ENCODE measurements at regions not wholly inside any gene's neighbourhood (a gene's known extent, or its start where the extent isn't known, plus 50 kb on each side); places are given as distances from the start of the nearest gene placed in this dataset.

GRCh38 chr21:15487196-15487550, 242.6 kb upstream of the USP25 start:
- no peaks in the 10 kb centered on the region for H4K20me1 ChIP-seq
- no peaks in the 10 kb centered on the region for H3K27me3 ChIP-seq
- H3K36me3 ChIP-seq: no peaks in the 10 kb centered on the region
- H3K4me3 ChIP-seq: no peak overlapping the region
- H3K4me2 ChIP-seq: no peak overlapping the region
- peaks cover 0 to 13% (median 8%) of the 10 kb centered on the region in 11 experiments; a peak in 13 of 22 replicates for H3K9me3 ChIP-seq (replicated peaks in 1 of 11)
- H3K4me1 ChIP-seq: peaks cover 4 to 39% (median 19%) of the 10 kb centered on the region in 10 experiments; a peak in 18 of 20 replicates
- no peak overlapping the region for H3K9ac ChIP-seq
- TF ChIP-seq Cebpa-rat (IDR thresholded peaks at IDR 0.05): no peak
- no peak overlapping the region for H3K27ac ChIP-seq

GRCh38 chr21:15491100-15491499, 238.7 kb upstream of the USP25 start:
- no peak overlapping the region for H3K4me2 ChIP-seq
- H4K20me1 ChIP-seq: no peaks in the 10 kb centered on the region
- H3K9me3 ChIP-seq (replicated peaks in 1 of 11): peaks cover 8 to 44% (median 33%) of the 10 kb centered on the region in 11 experiments; a peak in 21 of 22 replicates
- H3K27ac ChIP-seq: no peak overlapping the region
- H3K4me3 ChIP-seq: no peak overlapping the region
- no peak for TF ChIP-seq Cebpa-rat (IDR thresholded peaks at IDR 0.05)
- no peaks in the 10 kb centered on the region for H3K27me3 ChIP-seq
- H3K36me3 ChIP-seq: no peaks in the 10 kb centered on the region; a peak in 1 of 22 replicates
- no peak overlapping the region for H3K9ac ChIP-seq
- H3K4me1 ChIP-seq: peaks cover 0 to 7% (median 4%) of the 10 kb centered on the region in 10 experiments; a peak in 9 of 20 replicates

GRCh38 chr21:15493646-15494045, 236.1 kb upstream of the USP25 start:
- Histone ChIP-seq H3K4me3 (no peak overlapping the region), H3K27me3 (no peaks in the 10 kb centered on the region), H4K20me1 (no peaks in the 10 kb centered on the region), H3K27ac (no peak overlapping the region), H3K36me3 (no peaks in the 10 kb centered on the region; a peak in 1 of 22 replicates), H3K4me2 (no peak overlapping the region), H3K9ac (no peak overlapping the region), H3K4me1 (peaks cover 0 to 21% (median 8%) of the 10 kb centered on the region in 10 experiments; a peak in 8 of 20 replicates), H3K9me3 (replicated peaks in 1 of 11) (peaks cover 8 to 44% (median 32%) of the 10 kb centered on the region in 11 experiments; a peak in 21 of 22 replicates)
- no peak for TF ChIP-seq Cebpa-rat (IDR thresholded peaks at IDR 0.05)

DNA sequence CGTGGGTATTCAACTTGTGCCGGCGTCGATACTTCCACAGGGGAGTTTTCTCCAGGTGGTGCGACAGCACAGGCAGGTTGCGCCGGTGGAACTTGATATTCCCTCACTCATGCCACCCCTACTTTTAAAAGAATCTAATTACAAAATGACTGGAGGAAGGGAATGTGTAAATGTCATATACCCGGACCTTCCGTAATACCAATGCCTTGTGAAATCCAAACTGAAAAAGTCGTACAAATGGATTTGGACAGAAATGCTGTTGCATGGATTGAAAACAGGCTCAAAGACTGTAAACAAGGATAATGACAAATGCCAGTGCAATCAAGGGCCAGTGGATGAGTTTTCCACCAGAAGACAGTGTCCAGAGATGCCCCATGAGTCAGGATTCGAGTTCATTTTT, 235.3 kb upstream of the USP25 start:
- no peaks in the 10 kb centered on the region for H3K27me3 ChIP-seq
- TF ChIP-seq Cebpa-rat (IDR thresholded peaks at IDR 0.05): no peak
- H4K20me1 ChIP-seq: no peaks in the 10 kb centered on the region
- no peak overlapping the region for H3K27ac ChIP-seq
- H3K9ac ChIP-seq: no peak overlapping the region
- H3K4me1 ChIP-seq: peaks cover 0 to 21% (median 8%) of the 10 kb centered on the region in 10 experiments; a peak in 8 of 20 replicates
- H3K4me3 ChIP-seq: no peak overlapping the region
- no peak overlapping the region for H3K4me2 ChIP-seq
- no peaks in the 10 kb centered on the region; a peak in 1 of 22 replicates for H3K36me3 ChIP-seq
- H3K9me3 ChIP-seq (replicated peaks in 1 of 11): peaks cover 8 to 44% (median 32%) of the 10 kb centered on the region in 11 experiments; a peak in 21 of 22 replicates

GRCh38 chr21:15495965-15496364, 233.8 kb upstream of the USP25 start:
- Histone ChIP-seq H3K4me2 (peak overlapping the region in 5 of 11 experiments; percentile 27 to 56 (median 45); a peak in 7 of 22 replicates), H3K9ac (no peak overlapping the region), H3K4me1 (peaks cover 0 to 21% (median 8%) of the 10 kb centered on the region in 10 experiments; a peak in 8 of 20 replicates), H3K27me3 (no peaks in the 10 kb centered on the region), H3K36me3 (no peaks in the 10 kb centered on the region; a peak in 1 of 22 replicates), H3K4me3 (no peak overlapping the region), H4K20me1 (no peaks in the 10 kb centered on the region), H3K27ac (no peak overlapping the region), H3K9me3 (replicated peaks in 1 of 11) (peaks cover 8 to 43% (median 32%) of the 10 kb centered on the region in 11 experiments; a peak in 21 of 22 replicates)
- no peak for TF ChIP-seq Cebpa-rat (IDR thresholded peaks at IDR 0.05)

GRCh38 chr21:15496911-15497310, 232.9 kb upstream of the USP25 start:
- Histone ChIP-seq H4K20me1 (no peaks in the 10 kb centered on the region), H3K4me1 (peaks cover 0 to 21% (median 8%) of the 10 kb centered on the region in 10 experiments; a peak in 8 of 20 replicates), H3K4me2 (peak overlapping the region in 7 of 11 experiments; percentile 0 to 56 (median 44); a peak in 11 of 22 replicates), H3K27me3 (no peaks in the 10 kb centered on the region), H3K36me3 (no peaks in the 10 kb centered on the region; a peak in 1 of 22 replicates), H3K4me3 (no peak overlapping the region), H3K9me3 (replicated peaks in 1 of 11) (peaks cover 8 to 39% (median 27%) of the 10 kb centered on the region in 11 experiments; a peak in 21 of 22 replicates), H3K27ac (no peak overlapping the region), H3K9ac (no peak overlapping the region)
- TF ChIP-seq Cebpa-rat (IDR thresholded peaks at IDR 0.05): no peak

DNA sequence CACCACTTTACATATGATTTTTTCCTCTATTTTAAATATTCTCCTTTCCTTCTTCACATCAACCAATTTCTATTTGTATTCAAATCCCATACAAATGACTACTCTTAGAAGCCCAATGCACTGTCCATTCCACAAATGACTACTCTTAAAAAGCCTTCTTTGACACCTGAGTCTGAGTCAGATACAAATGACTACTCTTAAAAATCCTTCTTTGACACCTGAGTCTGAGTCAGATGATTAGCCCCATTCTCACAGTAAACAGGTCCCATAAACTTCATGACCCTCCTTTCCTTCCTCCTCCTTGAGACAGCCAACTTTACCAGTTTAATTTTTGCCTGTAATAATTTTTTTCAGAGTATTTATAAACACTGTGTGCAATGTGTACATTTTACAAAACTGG, 231.3 kb upstream of the USP25 start:
- Histone ChIP-seq H3K9ac (no peak overlapping the region), H3K4me3 (no peak overlapping the region), H3K4me2 (no peak overlapping the region), H4K20me1 (no peaks in the 10 kb centered on the region), H3K27ac (no peak overlapping the region), H3K27me3 (no peaks in the 10 kb centered on the region), H3K4me1 (peaks cover 0 to 21% (median 8%) of the 10 kb centered on the region in 10 experiments; a peak in 8 of 20 replicates), H3K9me3 (replicated peaks in 1 of 11) (peaks cover 7 to 43% (median 30%) of the 10 kb centered on the region in 11 experiments; a peak in 20 of 22 replicates), H3K36me3 (no peaks in the 10 kb centered on the region; a peak in 1 of 22 replicates)
- no peak for TF ChIP-seq Cebpa-rat (IDR thresholded peaks at IDR 0.05)

DNA sequence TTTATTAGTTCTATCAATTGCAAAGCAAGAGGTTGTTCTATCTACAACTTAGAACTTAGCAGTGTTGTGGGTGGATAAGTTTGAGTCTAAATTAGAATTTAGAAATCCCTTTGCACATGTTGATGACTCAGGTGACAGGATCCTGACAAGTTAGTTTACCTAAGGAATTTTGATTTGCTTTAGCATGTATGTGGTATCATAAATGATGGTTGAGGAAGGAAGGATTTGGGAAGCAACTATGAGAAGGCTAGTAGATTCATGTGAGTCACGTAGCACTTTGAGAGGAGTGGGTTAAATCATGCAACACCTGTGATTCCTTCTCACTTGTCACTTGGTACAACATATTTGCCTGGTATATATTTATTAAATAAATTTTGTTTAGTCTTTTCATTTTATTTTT, 223.7 kb upstream of the USP25 start:
- Histone ChIP-seq H3K27me3 (no peaks in the 10 kb centered on the region), H3K9me3 (replicated peaks in 1 of 11) (peaks cover 21 to 89% (median 66%) of the 10 kb centered on the region in 11 experiments), H4K20me1 (no peaks in the 10 kb centered on the region), H3K4me3 (no peak overlapping the region), H3K27ac (no peak overlapping the region), H3K4me1 (peaks cover 0 to 20% (median 17%) of the 10 kb centered on the region in 10 experiments; a peak in 17 of 20 replicates), H3K4me2 (no peak overlapping the region), H3K9ac (no peak overlapping the region), H3K36me3 (peaks cover 0 to 15% (median 0%) of the 10 kb centered on the region in 11 experiments; a peak in 3 of 22 replicates)
- TF ChIP-seq Cebpa-rat (IDR thresholded peaks at IDR 0.05): no peak

GRCh38 chr21:15508554-15508953, 221.2 kb upstream of the USP25 start:
- peaks cover 0 to 22% (median 0%) of the 10 kb centered on the region in 11 experiments; a peak in 4 of 22 replicates for H3K36me3 ChIP-seq
- no peaks in the 10 kb centered on the region for H3K27me3 ChIP-seq
- H3K4me1 ChIP-seq: peaks cover 6 to 43% (median 35%) of the 10 kb centered on the region in 10 experiments
- H3K4me3 ChIP-seq: peak overlapping the region in 2 of 10 experiments; percentile 12 to 26; a peak in 2 of 20 replicates
- H4K20me1 ChIP-seq: no peaks in the 10 kb centered on the region
- peak overlapping the region in 10 of 11 experiments; percentile 27 to 72 (median 50); a peak in 19 of 22 replicates for H3K4me2 ChIP-seq
- no peak for TF ChIP-seq Cebpa-rat (IDR thresholded peaks at IDR 0.05)
- peaks cover 30 to 79% (median 64%) of the 10 kb centered on the region in 11 experiments for H3K9me3 ChIP-seq (replicated peaks in 1 of 11)
- H3K9ac ChIP-seq: peak overlapping the region in 3 of 11 experiments; percentile 5 to 28 (median 15); a peak in 2 of 22 replicates
- peak overlapping the region in 6 of 11 experiments; percentile 4 to 61 (median 46); a peak in 11 of 22 replicates for H3K27ac ChIP-seq
